ENCODE measurements at regions not wholly inside any gene's neighbourhood (a gene's known extent, or its start where the extent isn't known, plus 50 kb on each side); places are given as distances from the start of the nearest gene placed in this dataset.

- no peaks in the 10 kb centered on the region for H3K27me3 ChIP-seq (ENCODE audit: low read length)
- H3K9me3 ChIP-seq (ENCODE audit: low read length): no peaks in the 10 kb centered on the region
- no peaks in the 10 kb centered on the region for H3K9me2 ChIP-seq (replicated peaks; ENCODE audit: insufficient read depth, low read length)
- no peak overlapping the region for H3K4me2 ChIP-seq (ENCODE audit: low read depth, low read length, poor library complexity, severe bottlenecking)
- no peaks in the 10 kb centered on the region for H4K20me1 ChIP-seq (ENCODE audit: insufficient read depth, low read depth, low read length)
- no peak overlapping the region for H3K27ac ChIP-seq (ENCODE audit: low read length)
- no peak overlapping the region for H3K4me3 ChIP-seq (ENCODE audit: low read length)
- H3K36me3 ChIP-seq (ENCODE audit: insufficient read depth, low read length): no peaks in the 10 kb centered on the region
- H3K9ac ChIP-seq (ENCODE audit: low read length): no peak overlapping the region
- no peak for DNase-seq
- H3K4me1 ChIP-seq (ENCODE audit: low read length): peaks cover under 1% of the 10 kb centered on the region; the same call in 1 of the 2 replicates
- H2AFZ ChIP-seq (ENCODE audit: low read length): no peak overlapping the region
- H3K79me2 ChIP-seq (ENCODE audit: low read length): no peaks in the 10 kb centered on the region
Observed at GRCh38 chr9:115373000-115373709, 255.2 kb upstream of the TNC start.

- no peak overlapping the region for H3K4me3 ChIP-seq (ENCODE audit: low read length)
- no peaks in the 10 kb centered on the region for H3K9me2 ChIP-seq (replicated peaks; ENCODE audit: insufficient read depth, low read length)
- no peaks in the 10 kb centered on the region for H3K79me2 ChIP-seq (ENCODE audit: low read length)
- H3K36me3 ChIP-seq (ENCODE audit: insufficient read depth, low read length): no peaks in the 10 kb centered on the region
- H3K4me1 ChIP-seq (ENCODE audit: low read length): peaks cover 6% of the 10 kb centered on the region
- no peak overlapping the region for H2AFZ ChIP-seq (ENCODE audit: low read length)
- H3K9ac ChIP-seq (ENCODE audit: low read length): no peak overlapping the region
- no peak for DNase-seq
- no peak overlapping the region for H3K27ac ChIP-seq (ENCODE audit: low read length)
- H3K27me3 ChIP-seq (ENCODE audit: low read length): no peaks in the 10 kb centered on the region
- no peaks in the 10 kb centered on the region for H4K20me1 ChIP-seq (ENCODE audit: insufficient read depth, low read depth, low read length)
- H3K4me2 ChIP-seq (ENCODE audit: low read depth, low read length, poor library complexity, severe bottlenecking): no peak overlapping the region
- H3K9me3 ChIP-seq (ENCODE audit: low read length): no peaks in the 10 kb centered on the region
Observed at GRCh38 chr9:115373710-115374045, 255.7 kb upstream of the TNC start.

DNA sequence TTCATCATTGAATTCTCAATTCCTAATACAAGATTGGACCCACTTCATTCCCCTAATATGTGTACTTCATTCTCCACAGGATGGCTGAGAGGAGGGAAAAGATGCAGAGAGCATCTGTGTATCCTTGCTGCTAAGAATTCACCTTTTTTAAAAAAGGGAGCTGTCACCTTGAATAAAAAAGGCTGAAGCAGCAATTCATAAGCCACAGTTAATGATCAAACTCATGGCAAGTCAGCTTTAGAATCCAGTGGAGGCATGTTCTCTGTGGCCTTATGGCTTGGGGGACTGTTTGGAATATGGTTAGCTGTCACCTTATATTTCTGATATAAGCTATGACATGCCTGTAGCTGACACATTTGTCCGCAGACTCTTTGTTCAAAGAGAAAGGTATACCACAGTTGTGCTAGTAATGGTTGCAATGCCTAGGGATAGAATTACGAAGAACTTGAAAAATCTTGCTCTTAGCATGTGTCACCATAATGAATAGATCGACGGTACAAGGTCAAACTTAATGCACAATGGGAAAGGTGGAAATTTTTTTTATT is 256.8 kb upstream of the TNC start:
- Histone ChIP-seq H3K9ac (ENCODE audit: low read length) (no peak overlapping the region), H3K4me2 (ENCODE audit: low read depth, low read length, poor library complexity, severe bottlenecking) (no peak overlapping the region), H4K20me1 (ENCODE audit: insufficient read depth, low read depth, low read length) (no peaks in the 10 kb centered on the region), H3K4me1 (ENCODE audit: low read length) (peaks cover 17% of the 10 kb centered on the region), H3K27ac (ENCODE audit: low read length) (no peak overlapping the region), H3K27me3 (ENCODE audit: low read length) (no peaks in the 10 kb centered on the region), H3K9me3 (ENCODE audit: low read length) (no peaks in the 10 kb centered on the region), H2AFZ (ENCODE audit: low read length) (no peak overlapping the region), H3K79me2 (ENCODE audit: low read length) (no peaks in the 10 kb centered on the region), H3K36me3 (ENCODE audit: insufficient read depth, low read length) (no peaks in the 10 kb centered on the region), H3K9me2 (replicated peaks; ENCODE audit: insufficient read depth, low read length) (no peaks in the 10 kb centered on the region), H3K4me3 (ENCODE audit: low read length) (no peak overlapping the region)
- DNase-seq: no peak

GRCh38 chr9:115378241-115378640 is 260.3 kb upstream of the TNC start:
- no peaks in the 10 kb centered on the region for H3K27me3 ChIP-seq (ENCODE audit: low read length)
- H2AFZ ChIP-seq (ENCODE audit: low read length): no peak overlapping the region
- no peak overlapping the region for H3K27ac ChIP-seq (ENCODE audit: low read length)
- H3K9me3 ChIP-seq (ENCODE audit: low read length): no peaks in the 10 kb centered on the region
- H3K79me2 ChIP-seq (ENCODE audit: low read length): no peaks in the 10 kb centered on the region
- H3K4me1 ChIP-seq (ENCODE audit: low read length): peaks cover 20% of the 10 kb centered on the region
- H3K9me2 ChIP-seq (replicated peaks; ENCODE audit: insufficient read depth, low read length): no peaks in the 10 kb centered on the region
- H4K20me1 ChIP-seq (ENCODE audit: insufficient read depth, low read depth, low read length): no peaks in the 10 kb centered on the region
- peak overlapping the region; percentile 44 for H3K4me2 ChIP-seq (ENCODE audit: low read depth, low read length, poor library complexity, severe bottlenecking)
- H3K9ac ChIP-seq (ENCODE audit: low read length): no peak overlapping the region
- no peak overlapping the region for H3K4me3 ChIP-seq (ENCODE audit: low read length)
- no peak for DNase-seq
- H3K36me3 ChIP-seq (ENCODE audit: insufficient read depth, low read length): no peaks in the 10 kb centered on the region

DNA sequence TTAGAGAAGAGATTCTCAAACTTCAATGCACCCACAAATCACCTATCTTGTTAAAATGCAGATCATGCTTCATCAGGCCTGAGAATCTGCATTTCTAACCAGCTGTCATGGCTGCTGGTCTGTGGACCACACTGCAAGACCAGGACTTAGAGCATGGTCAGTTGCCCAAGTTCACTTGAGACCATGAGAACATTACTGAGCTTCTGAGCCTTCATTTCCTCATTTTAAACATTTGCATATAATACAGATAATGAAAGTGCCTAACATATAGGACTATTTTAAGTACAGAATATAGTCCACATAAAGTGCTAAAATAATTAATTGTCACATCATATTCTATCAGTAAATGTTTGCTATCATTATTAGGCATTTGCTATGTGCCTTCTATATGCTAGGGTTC is 260.8 kb upstream of the TNC start:
- Histone ChIP-seq H2AFZ (ENCODE audit: low read length) (no peak overlapping the region), H3K4me2 (ENCODE audit: low read depth, low read length, poor library complexity, severe bottlenecking) (peak overlapping the region; percentile 44), H3K4me1 (ENCODE audit: low read length) (peaks cover 20% of the 10 kb centered on the region), H3K27me3 (ENCODE audit: low read length) (no peaks in the 10 kb centered on the region), H3K9ac (ENCODE audit: low read length) (no peak overlapping the region), H4K20me1 (ENCODE audit: insufficient read depth, low read depth, low read length) (no peaks in the 10 kb centered on the region), H3K27ac (ENCODE audit: low read length) (no peak overlapping the region), H3K36me3 (ENCODE audit: insufficient read depth, low read length) (no peaks in the 10 kb centered on the region), H3K9me2 (replicated peaks; ENCODE audit: insufficient read depth, low read length) (no peaks in the 10 kb centered on the region), H3K9me3 (ENCODE audit: low read length) (no peaks in the 10 kb centered on the region), H3K79me2 (ENCODE audit: low read length) (no peaks in the 10 kb centered on the region), H3K4me3 (ENCODE audit: low read length) (no peak overlapping the region)
- DNase-seq: peak; percentile 52

GRCh38 chr9:115379719-115380118 is 261.8 kb upstream of the TNC start:
- no peaks in the 10 kb centered on the region for H3K36me3 ChIP-seq (ENCODE audit: insufficient read depth, low read length)
- no peak overlapping the region for H3K4me3 ChIP-seq (ENCODE audit: low read length)
- H4K20me1 ChIP-seq (ENCODE audit: insufficient read depth, low read depth, low read length): no peaks in the 10 kb centered on the region
- H3K9me3 ChIP-seq (ENCODE audit: low read length): no peaks in the 10 kb centered on the region
- H3K27me3 ChIP-seq (ENCODE audit: low read length): no peaks in the 10 kb centered on the region
- H3K79me2 ChIP-seq (ENCODE audit: low read length): no peaks in the 10 kb centered on the region
- no peak overlapping the region for H2AFZ ChIP-seq (ENCODE audit: low read length)
- no peaks in the 10 kb centered on the region for H3K9me2 ChIP-seq (replicated peaks; ENCODE audit: insufficient read depth, low read length)
- DNase-seq: no peak
- H3K9ac ChIP-seq (ENCODE audit: low read length): no peak overlapping the region
- no peak overlapping the region for H3K27ac ChIP-seq (ENCODE audit: low read length)
- H3K4me2 ChIP-seq (ENCODE audit: low read depth, low read length, poor library complexity, severe bottlenecking): no peak overlapping the region
- H3K4me1 ChIP-seq (ENCODE audit: low read length): peaks cover 20% of the 10 kb centered on the region

DNA sequence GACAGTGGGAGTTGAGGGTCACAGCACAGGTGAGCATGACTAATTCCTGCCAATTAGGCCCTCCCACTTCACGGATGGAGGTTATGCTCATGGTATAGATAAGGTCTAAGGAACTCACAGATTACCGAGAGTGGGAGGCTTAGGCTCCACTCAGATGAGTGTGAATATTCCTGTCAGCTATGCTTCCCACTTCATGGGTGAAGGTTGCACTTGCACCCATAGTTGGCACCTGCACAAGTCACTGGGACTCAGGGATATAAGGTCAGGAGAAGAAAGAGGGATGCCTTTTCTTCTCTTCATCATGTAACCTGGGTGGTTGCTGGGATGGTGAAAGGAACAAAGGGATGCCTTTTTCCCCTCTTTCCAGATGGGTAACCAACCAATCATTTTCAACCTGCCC is 264.9 kb upstream of the TNC start:
- Histone ChIP-seq H2AFZ (ENCODE audit: low read length) (no peak overlapping the region), H3K9me2 (replicated peaks; ENCODE audit: insufficient read depth, low read length) (no peaks in the 10 kb centered on the region), H3K4me1 (ENCODE audit: low read length) (peaks cover 23% of the 10 kb centered on the region), H3K9ac (ENCODE audit: low read length) (no peak overlapping the region), H3K9me3 (ENCODE audit: low read length) (no peaks in the 10 kb centered on the region), H3K79me2 (ENCODE audit: low read length) (no peaks in the 10 kb centered on the region), H3K36me3 (ENCODE audit: insufficient read depth, low read length) (no peaks in the 10 kb centered on the region), H3K4me3 (ENCODE audit: low read length) (no peak overlapping the region), H3K27me3 (ENCODE audit: low read length) (no peaks in the 10 kb centered on the region), H4K20me1 (ENCODE audit: insufficient read depth, low read depth, low read length) (no peaks in the 10 kb centered on the region), H3K27ac (ENCODE audit: low read length) (no peak overlapping the region), H3K4me2 (ENCODE audit: low read depth, low read length, poor library complexity, severe bottlenecking) (no peak overlapping the region)
- DNase-seq: no peak

DNA sequence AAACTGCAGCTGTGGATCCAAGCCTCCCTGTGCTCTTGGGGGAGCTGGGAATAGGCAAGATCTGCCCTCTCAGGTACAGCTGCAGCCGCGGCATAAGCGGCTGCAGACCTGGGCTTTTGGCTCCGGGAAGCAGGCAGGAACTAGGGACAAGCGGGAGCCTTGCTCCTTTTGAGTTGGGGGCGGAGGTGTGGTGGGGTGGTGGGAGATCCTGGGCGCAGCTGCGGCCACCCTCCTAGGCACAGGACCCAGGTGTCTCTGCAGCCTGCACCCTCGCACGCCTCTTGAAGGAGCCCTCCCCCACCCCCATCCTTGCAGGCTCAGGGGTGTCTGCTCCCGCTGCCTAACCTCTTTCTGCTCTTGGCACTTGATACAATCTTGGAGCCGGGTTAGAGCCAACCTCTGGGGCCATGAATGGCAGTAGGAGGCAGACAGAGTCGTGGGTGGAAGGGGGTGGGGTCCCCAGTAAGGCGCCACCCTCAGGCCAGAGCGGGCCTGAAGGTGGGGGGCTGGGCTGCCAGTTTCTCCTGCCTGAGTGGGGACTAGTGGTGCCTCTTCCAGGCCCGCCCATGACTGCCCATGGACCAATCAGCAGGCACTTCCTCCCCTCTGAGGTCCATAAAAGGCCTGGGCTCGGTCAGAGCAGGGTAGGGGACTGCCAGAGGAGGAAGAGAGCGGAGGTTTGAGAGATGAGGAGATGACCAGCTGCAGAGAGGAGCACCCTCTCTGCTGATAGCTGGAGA is 267.6 kb upstream of the TNC start:
- H3K4me3 ChIP-seq (ENCODE audit: low read length): no peak overlapping the region
- no peaks in the 10 kb centered on the region for H3K79me2 ChIP-seq (ENCODE audit: low read length)
- no peak overlapping the region for H3K9ac ChIP-seq (ENCODE audit: low read length)
- H3K9me2 ChIP-seq (replicated peaks; ENCODE audit: insufficient read depth, low read length): no peaks in the 10 kb centered on the region
- H3K36me3 ChIP-seq (ENCODE audit: insufficient read depth, low read length): no peaks in the 10 kb centered on the region
- H3K9me3 ChIP-seq (ENCODE audit: low read length): no peaks in the 10 kb centered on the region
- H3K4me2 ChIP-seq (ENCODE audit: low read depth, low read length, poor library complexity, severe bottlenecking): peak overlapping the region; percentile 27
- DNase-seq: peak; percentile 58
- no peaks in the 10 kb centered on the region for H4K20me1 ChIP-seq (ENCODE audit: insufficient read depth, low read depth, low read length)
- no peak overlapping the region for H3K27ac ChIP-seq (ENCODE audit: low read length)
- H3K27me3 ChIP-seq (ENCODE audit: low read length): no peaks in the 10 kb centered on the region; the same call in 1 of the 2 replicates
- H2AFZ ChIP-seq (ENCODE audit: low read length): no peak overlapping the region
- H3K4me1 ChIP-seq (ENCODE audit: low read length): peaks cover 4% of the 10 kb centered on the region; the same call in 1 of the 2 replicates

All from Karpas-422 (cell line).